ENCODE measurements at regions not wholly inside any gene's neighbourhood (a gene's known extent, or its start where the extent isn't known, plus 50 kb on each side); places are given as distances from the start of the nearest gene placed in this dataset.
"Not testable (repeated sequence)": the region's sequence is repeated elsewhere in the genome, so short reads cannot be mapped to it uniquely, and the experiment has no call there.

- DNase-seq = no peak
Measured at GRCh38 chr7:131117439-131117838, 210.2 kb upstream of the MKLN1 start.

- DNase-seq = no peak
Measured at GRCh38 chr7:131119381-131119780, 208.3 kb upstream of the MKLN1 start.

GRCh38 chr7:131122394-131122793, 205.3 kb upstream of the MKLN1 start:
- no peak for DNase-seq

GRCh38 chr7:131124001-131124629, 203.6 kb upstream of the MKLN1 start:
- no peak for DNase-seq

GRCh38 chr7:131124867-131125266, 202.8 kb upstream of the MKLN1 start:
- DNase-seq = no peak

- no peak for DNase-seq
Measured at GRCh38 chr7:131130324-131130723, 197.4 kb upstream of the MKLN1 start.

DNA sequence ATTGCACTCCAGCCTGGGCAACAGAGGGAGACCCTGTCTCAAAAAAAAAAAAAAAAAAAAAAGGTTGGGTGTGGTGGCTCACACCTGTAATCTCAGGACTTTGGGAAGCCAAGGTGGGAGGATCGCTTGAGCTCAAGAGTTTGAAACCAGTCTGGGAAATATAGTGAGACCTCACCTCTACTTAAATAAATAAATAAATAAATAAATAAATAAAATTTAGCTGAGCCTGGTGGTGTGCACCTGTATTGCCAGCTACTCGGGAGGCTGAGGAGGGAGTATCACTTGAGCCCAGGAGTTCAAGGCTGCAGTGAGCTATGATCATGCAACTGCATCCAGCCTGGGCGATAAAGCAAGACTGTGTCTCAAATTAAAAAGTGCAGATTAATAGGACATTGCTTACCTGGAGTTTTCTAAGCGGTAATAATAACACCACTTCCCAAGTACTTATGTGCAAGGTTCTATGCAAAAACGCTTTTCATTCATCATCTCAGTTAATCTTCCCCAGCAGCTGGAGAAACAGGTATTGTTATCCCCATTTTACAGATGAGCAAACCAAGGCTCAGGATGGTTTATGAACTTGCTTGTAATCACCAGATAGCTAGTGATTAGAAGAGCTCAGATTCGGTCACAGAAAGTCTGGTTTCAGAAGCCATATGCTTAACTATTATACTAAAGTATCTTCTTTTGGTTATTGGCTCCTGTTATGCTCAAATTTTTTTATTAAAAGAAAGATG, 196.5 kb upstream of the MKLN1 start:
- no peak for DNase-seq

DNA sequence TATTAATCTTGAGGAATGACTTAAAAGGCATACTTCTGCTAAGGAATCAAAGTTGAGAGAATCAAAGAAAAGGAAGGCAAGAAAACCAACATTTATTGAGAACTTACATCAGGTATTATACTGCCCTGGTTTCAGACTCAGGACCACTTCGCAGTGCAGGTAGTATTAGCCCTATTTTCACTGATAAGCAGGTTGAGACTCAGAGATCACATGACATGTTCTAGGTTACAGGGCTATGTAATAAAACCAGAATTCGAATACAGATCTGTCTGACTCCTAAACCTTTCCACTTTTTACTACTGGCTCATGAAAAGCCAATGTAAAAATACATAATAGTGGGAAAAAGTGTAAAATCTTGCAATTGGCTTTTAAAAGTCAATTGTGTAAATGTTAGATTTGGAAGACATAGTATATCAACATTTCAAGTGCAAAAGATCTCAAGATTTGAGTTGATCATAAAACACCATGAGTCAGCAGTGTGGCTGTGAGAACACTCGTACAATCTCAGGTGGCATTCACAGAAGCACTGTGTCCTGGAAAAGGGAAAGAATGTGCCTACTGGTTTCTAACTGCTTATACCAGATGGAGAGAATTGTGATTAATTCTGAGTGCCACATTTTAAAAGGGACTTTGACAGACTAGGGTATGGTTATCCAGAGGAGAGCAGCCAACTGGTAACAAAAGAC, 195.8 kb upstream of the MKLN1 start:
- DNase-seq = no peak

DNA sequence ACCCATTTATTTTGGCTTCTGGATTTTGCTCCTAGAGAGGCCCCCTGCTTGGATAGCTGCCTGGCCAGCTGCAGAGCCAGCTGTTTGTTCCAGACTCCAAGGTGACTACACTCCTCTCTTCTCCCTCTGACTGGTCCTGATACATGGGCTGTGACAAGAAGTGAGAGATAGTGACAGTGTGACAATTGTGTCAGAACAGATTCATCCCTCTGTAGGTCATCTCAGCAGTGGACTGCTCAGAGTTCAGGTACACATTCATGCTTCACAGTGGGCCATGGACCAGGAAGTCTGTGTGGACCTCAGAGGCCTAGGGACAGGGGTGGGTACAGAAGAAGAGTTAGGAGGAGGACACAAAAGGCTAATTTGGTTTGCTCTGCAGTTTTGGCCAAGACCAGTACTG, 188.2 kb upstream of the MKLN1 start:
- DNase-seq = no peak

- no peak for DNase-seq
Measured at GRCh38 chr7:131141443-131141967, 186.2 kb upstream of the MKLN1 start.

- DNase-seq = no peak
Measured at GRCh38 chr7:131143869-131144268, 183.8 kb upstream of the MKLN1 start.

DNA sequence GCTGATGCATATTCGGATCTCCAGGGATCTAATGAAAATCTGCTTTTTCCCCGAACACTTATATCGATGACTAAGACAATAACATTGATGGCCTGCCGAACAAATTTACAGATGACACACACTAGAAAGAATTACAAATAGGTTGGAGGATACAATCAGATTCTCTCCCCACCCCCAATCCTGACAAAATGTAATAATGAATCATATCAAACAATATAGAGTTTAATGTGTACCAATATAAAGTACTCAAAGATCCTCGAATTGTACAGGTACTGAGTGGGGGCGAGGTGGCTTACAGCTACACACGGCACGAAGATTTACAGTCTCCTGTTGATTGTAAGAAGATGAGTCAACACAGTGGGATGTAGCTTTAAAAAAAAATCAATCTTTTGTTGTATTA, 182.7 kb upstream of the MKLN1 start:
- DNase-seq = no peak

GRCh38 chr7:131145770-131146169, 181.9 kb upstream of the MKLN1 start:
- DNase-seq = no peak

DNA sequence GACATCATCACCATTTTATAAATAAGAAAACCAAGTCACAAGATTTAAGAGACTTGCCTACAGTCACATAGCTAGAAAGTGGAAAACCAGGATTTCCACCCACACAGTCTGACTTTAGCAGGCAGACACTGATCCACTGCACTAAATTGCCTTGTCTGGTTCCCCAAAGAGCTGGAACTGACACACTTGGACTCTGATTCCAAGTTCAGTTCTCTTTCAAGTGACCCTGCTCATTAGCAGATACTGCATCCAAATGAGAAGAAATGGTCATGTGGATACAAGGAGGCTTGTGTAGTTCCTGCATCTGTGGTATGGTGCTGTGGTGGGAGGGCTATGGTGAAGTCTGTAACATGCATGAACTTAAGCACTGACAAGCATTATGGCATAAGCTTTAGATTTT, 180.1 kb upstream of the MKLN1 start:
- DNase-seq = no peak

DNA sequence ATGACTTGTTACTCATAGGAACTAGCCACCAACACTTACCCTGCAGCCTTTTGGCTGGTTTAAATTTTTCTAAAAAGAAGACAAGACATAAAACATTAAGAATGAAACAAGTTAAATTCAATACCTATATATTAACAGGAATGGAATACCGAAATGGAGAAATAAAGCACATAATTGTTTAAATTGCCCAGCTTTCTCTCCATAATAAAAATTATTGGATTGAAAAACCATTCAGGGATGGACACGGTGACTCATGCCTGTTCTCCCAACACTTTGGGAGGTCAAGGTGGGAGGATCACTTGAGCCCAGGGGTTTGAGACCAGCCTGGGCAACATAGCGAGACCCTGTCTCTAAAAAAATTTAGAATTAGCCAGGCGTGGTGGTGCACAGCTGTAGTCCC, 179.4 kb upstream of the MKLN1 start:
- DNase-seq = no peak

- DNase-seq = no peak
Measured at GRCh38 chr7:131148708-131149428, 178.8 kb upstream of the MKLN1 start.

GRCh38 chr7:131149429-131149773, 178.3 kb upstream of the MKLN1 start:
- DNase-seq = no peak

DNA sequence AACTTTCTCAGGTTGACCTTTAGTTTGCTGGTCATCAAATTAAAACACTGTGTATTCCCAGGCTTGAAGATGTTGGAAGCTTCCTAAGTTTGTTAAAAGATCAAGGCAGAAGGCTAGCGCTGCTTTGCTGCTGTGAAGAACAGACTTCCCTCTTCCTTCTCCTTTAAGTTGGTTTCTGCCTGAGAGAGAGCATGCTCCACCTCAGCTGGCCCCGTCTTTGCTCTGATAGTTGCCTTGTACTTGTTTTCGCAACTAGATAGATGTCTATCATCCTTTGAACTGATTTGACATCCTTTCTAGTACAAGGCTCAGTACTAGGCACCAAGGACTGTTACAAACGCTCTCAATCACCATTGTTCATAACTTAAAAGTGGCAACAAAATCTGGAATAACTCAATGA, 177.8 kb upstream of the MKLN1 start:
- DNase-seq = no peak

DNA sequence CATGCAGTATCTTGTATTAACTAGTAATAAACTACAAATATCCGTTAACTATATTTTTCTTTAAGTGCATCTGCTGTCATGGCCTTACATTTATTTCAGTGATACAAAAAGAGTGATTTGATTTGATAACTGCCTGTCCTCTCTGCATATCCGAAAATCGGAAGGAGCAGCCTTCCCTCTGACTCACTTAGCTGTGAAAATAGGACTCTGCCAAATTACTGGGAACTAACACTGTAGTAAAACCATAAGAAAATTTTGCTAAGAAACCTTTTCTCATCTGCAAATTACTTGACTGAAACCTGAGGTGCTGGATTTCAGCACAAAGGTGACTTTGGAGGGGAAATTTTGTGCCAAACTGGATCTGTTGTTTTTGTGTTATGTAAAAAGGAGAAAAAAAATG, 176.6 kb upstream of the MKLN1 start:
- no peak for DNase-seq

- DNase-seq = no peak
Measured at GRCh38 chr7:131152766-131153165, 174.9 kb upstream of the MKLN1 start.

DNA sequence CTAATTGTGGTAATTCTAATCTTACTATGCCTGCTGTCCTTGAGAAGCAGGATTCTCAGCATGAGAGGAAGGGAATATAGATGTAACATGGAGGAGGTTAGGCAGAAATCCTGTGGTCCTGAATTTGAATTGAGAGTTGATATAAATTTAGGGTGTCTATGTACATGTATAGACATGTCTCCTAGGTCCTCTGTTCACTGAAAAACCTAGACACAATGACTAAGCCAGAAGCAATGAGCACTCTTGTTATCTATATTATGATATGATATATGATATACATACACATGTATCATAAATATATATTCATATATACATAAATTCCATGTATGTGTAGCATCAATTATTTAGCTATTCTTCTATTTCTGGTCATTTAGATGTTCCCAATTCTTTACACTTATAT, 173.3 kb upstream of the MKLN1 start:
- DNase-seq = no peak

DNA sequence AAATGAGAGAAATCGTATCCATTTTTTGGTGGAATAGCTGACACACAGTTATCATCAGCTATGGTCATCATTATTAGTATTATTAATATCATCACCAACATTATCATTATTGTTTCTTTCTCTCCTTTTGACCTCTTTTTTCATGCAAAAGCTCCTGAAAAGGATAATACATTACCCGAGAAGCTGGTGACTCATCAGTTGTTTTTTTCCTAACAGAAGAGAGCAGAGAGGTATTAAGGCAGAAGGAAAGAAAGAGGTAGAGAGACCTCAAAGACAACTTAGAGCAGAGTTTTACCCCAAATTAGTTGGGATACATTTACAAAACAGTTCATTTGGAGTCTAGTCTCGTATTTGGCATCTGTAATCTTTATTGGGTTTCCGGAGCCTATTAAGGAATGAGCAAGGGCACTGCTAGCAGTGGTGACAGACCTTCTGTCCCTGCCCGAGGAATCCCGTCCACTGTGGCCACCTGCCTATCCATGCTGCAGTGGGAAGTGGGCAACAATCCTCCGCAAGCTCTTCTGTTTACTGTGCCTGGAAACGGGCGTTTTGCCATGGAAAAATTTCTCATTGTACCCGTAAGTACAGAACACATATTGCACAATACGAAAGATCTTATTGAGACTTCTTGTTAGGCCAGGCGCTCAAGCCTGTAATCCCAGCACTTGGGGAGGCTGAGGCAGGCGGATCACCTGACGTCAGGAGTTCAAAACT, 170.0 kb upstream of the MKLN1 start:
- no peak for DNase-seq

DNA sequence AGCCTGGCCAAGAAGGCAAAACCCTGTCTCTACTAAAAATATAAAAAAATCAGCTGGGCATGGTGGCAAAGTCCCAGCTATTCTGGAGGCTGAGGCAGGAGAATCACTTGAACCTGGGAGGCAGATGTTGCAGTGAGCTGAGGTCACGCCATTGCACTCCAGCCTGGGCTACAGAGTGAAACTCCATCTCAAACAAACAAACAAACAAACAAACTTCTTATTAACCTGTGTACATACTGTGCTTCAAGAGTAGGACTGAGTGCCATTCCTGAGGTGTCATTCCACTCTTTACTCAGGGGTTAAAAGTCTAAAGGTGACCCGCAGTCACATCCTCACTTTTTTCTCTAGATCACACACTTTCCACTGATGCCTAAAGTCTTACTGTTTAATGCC, 169.4 kb upstream of the MKLN1 start:
- DNase-seq = not testable (repeated sequence)

Measured in activated CD4-positive, alpha-beta T cell treated with anti-CD3 and anti-CD28 coated beads for 1 hour (primary cell).